ENCODE measurements at regions not wholly inside any gene's neighbourhood (a gene's known extent, or its start where the extent isn't known, plus 50 kb on each side); places are given as distances from the start of the nearest gene placed in this dataset.

- no peak for DNase-seq
These were observed 142.2 kb downstream of the ABCA8 start for GRCh38 chr17:68812876-68813584.

GRCh38 chr17:68809148-68809547, 146.0 kb downstream of the ABCA8 start:
- no peak for DNase-seq

- peak; percentile 31 for DNase-seq
These were observed 147.0 kb downstream of the ABCA8 start for GRCh38 chr17:68807998-68808772.

- DNase-seq, result no peak
These were observed 149.6 kb downstream of the ABCA8 start for GRCh38 chr17:68805609-68806008.

GRCh38 chr17:68804777-68805520, 150.2 kb downstream of the ABCA8 start:
- no peak for DNase-seq

GRCh38 chr17:68803164-68803929, 151.8 kb downstream of the ABCA8 start:
- DNase-seq, result no peak

- DNase-seq, result no peak
These were observed 153.6 kb downstream of the ABCA8 start for GRCh38 chr17:68801335-68802247.

GRCh38 chr17:68800751-68801150, 154.4 kb downstream of the ABCA8 start:
- DNase-seq, result no peak

GRCh38 chr17:68794636-68795434, 160.4 kb downstream of the ABCA8 start:
- DNase-seq, result peak; percentile 70

- DNase-seq, result no peak
These were observed 162.3 kb downstream of the ABCA8 start for GRCh38 chr17:68792873-68793272.

GRCh38 chr17:68792042-68792685, 163.0 kb downstream of the ABCA8 start:
- DNase-seq, result no peak

- DNase-seq, result no peak
These were observed 164.3 kb downstream of the ABCA8 start for GRCh38 chr17:68790931-68791330.

- no peak for DNase-seq
These were observed 164.7 kb downstream of the ABCA8 start for GRCh38 chr17:68790492-68790891.

- DNase-seq, result no peak
These were observed 165.8 kb downstream of the ABCA8 start for GRCh38 chr17:68789203-68789962.

GRCh38 chr17:68785565-68786486, 169.4 kb downstream of the ABCA8 start:
- DNase-seq, result no peak

- DNase-seq, result no peak
These were observed 170.8 kb downstream of the ABCA8 start for GRCh38 chr17:68784431-68784830.

- DNase-seq, result no peak
These were observed 171.3 kb downstream of the ABCA8 start for GRCh38 chr17:68783861-68784260.

GRCh38 chr17:68782789-68783188, 172.4 kb downstream of the ABCA8 start:
- DNase-seq, result no peak

Data from left hindlimb (tissue), 1 donor.